AG09319 (cell line): ENCODE measurements at regions not wholly inside any gene's neighbourhood (a gene's known extent, or its start where the extent isn't known, plus 50 kb on each side); places are given as distances from the start of the nearest gene placed in this dataset.

Experiments
- DNase-seq: peaks from one replicate; pipeline ENCODE4 v3.0.0-alpha.2; 2010; ENCODE audit warnings: low read depth; ENCODE audit errors: extremely low read depth
- CTCF ChIP-seq: IDR thresholded peaks from 2 replicates; pipeline ENCODE4 v1.5.1; 2011; ENCODE audit warnings: low read depth, mild to moderate bottlenecking, inconsistent platforms, low read length, moderate library complexity

- no peak for TF ChIP-seq CTCF
- DNase-seq: no peak
Measured at GRCh38 chr13:78169386-78169785, 250.8 kb upstream of the EDNRB start.

GRCh38 chr13:78168981-78169380, 250.3 kb upstream of the EDNRB start:
- no peak for DNase-seq
- no peak for TF ChIP-seq CTCF

- TF ChIP-seq CTCF: no peak
- DNase-seq: no peak
Measured at GRCh38 chr13:78161266-78161665, 242.6 kb upstream of the EDNRB start.

- no peak for TF ChIP-seq CTCF
- DNase-seq: peak; percentile 77
Measured at GRCh38 chr13:78160793-78161192, 242.2 kb upstream of the EDNRB start.

GRCh38 chr13:78152415-78152814, 233.8 kb upstream of the EDNRB start:
- no peak for DNase-seq
- TF ChIP-seq CTCF: no peak

GRCh38 chr13:78147905-78148304, 229.3 kb upstream of the EDNRB start:
- no peak for TF ChIP-seq CTCF
- DNase-seq: no peak

GRCh38 chr13:78145276-78145675, 226.6 kb upstream of the EDNRB start:
- no peak for DNase-seq
- TF ChIP-seq CTCF: no peak
